GM19351 (cell line): ENCODE measurements at regions not wholly inside any gene's neighbourhood (a gene's known extent, or its start where the extent isn't known, plus 50 kb on each side); places are given as distances from the start of the nearest gene placed in this dataset.
"Not testable (repeated sequence)": the region's sequence is repeated elsewhere in the genome, so short reads cannot be mapped to it uniquely, and the experiment has no call there.

Experiments
- ATAC-seq: cut with Tn5 transposase; IDR thresholded peaks from one replicate; pipeline ENCODE4 v1.9.1; 2021; ENCODE audit warnings: mild to moderate bottlenecking, moderate library complexity; ENCODE audit not compliant: unreplicated experiment

DNA sequence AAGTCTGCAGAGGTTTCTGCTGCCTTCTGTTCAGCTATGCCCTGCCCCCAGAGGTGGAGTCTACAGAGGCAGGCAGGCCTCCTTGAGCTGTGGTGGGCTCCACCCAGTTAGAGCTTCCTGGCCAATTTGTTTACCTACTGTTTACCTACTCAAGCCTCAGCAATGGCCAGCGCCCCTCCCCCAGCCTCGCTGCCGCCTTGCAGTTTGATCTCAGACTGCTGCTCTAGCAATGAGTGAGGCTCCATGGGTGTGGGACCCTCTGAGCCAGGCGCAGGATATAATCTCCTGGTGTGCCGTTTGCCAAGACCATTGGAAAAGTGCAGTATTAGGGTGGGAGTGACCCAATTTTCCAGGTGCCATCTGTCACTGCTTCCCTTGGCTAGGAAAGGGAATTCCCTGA, 1024.9 kb downstream of the PRIM2 start:
- ATAC-seq, result not testable (repeated sequence)

DNA sequence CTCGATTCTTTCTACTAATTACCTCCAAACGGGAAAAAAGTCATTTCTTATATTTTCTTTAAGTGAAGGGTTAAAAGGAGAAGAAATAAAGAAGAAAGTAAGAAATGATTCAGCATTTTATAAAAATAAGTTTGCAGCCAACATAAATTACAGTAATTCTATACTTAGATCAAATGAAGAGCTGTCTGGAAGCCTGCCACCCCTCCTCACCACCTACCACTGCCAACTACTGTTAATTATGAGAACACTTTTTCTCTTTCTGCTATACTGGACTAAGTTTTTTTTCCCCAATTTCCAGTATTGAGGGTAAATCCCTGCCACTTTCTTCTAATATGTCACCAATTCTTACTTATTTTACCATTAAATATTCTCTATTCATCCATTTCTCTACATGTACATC, 1030.1 kb downstream of the PRIM2 start:
- not testable (repeated sequence) for ATAC-seq

- not testable (repeated sequence) for ATAC-seq
These were observed 1034.2 kb downstream of the PRIM2 start for GRCh38 chr6:58351619-58352018.

DNA sequence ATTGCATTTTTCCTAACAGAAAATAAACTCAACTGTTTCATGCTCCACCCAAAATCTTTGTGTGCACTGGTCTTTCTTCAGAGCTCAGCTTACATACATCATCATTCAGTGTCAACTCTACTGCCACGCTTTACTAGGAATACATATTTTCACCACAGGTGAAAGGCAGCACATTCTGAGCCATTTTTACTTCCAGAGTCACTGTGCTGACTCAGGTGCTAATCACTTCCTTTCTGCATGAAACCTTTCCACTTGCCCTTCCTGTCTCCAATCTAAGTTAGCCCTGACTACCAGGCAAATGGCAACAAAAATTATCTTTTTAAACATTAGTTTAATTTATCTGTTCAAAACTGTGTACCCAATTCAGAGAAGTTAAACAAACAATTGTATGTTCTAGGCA, 1041.0 kb downstream of the PRIM2 start:
- not testable (repeated sequence) for ATAC-seq

DNA sequence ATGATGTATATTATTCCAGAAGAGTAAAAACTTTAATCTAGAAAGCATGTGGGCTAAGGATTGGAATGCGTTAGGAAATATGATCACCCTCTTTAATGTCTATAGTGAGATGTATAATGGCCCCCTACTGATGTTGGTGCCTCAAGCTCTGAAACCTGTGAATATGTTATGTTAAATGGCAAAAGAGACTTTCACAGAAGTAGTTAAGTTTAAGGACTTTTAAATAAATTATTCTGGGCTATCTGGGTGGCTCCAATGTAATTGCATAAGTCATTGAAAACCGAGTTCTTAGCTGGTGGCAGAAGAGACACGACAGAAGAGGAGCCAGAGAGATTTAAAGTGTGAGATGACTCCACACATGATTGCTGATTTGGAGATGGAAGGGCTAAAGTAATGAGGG, 1048.4 kb downstream of the PRIM2 start:
- not testable (repeated sequence) for ATAC-seq

GRCh38 chr6:58406659-58407058, 1089.2 kb downstream of the PRIM2 start:
- not testable (repeated sequence) for ATAC-seq

GRCh38 chr6:58419321-58419720, 1101.9 kb downstream of the PRIM2 start:
- no peak for ATAC-seq
